ENCODE measurements at regions not wholly inside any gene's neighbourhood (a gene's known extent, or its start where the extent isn't known, plus 50 kb on each side); places are given as distances from the start of the nearest gene placed in this dataset.
"Not testable (repeated sequence)": the region's sequence is repeated elsewhere in the genome, so short reads cannot be mapped to it uniquely, and the experiment has no call there.

DNA sequence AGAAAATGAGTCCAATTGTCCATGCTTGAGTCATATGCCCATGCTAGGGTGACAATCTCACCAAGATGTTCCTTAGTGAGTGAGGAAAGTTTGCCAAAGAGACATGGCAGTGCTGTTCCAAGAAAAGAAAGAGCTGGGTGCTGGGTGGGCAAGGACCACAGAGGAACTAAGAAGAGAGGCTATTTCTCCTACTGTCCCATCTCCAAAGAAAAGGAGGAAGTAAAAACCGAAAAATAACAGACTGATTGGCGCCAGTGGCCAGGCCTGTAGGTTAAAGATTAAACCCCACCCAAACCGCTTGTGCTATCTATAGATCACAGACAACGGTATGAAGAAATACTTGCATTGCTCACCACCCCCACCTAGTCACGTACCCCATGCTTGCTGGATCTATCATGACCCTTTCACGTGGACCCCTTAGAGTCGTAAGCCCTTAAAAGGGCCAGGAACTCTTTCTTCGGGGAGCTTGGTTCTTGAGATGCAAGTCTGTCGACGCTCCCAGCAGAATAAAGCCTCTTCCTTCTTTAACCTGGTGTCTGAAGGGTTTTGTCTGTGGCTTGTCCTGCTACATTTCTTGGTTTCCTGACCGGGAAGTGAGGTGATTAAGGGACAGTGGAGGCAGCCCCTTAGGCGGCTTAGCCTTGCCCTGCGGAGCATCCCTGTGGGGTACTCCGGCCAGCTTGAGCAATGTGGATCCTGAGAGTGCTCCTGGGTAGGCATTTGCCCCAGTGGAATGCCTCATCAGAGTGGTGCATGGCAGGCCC lies 606.5 kb downstream of the UQCRFS1 start:
- no peak for ATAC-seq
- intact Hi-C loops (cut with DNase I): no loop called here
- no peak for DNase-seq

DNA sequence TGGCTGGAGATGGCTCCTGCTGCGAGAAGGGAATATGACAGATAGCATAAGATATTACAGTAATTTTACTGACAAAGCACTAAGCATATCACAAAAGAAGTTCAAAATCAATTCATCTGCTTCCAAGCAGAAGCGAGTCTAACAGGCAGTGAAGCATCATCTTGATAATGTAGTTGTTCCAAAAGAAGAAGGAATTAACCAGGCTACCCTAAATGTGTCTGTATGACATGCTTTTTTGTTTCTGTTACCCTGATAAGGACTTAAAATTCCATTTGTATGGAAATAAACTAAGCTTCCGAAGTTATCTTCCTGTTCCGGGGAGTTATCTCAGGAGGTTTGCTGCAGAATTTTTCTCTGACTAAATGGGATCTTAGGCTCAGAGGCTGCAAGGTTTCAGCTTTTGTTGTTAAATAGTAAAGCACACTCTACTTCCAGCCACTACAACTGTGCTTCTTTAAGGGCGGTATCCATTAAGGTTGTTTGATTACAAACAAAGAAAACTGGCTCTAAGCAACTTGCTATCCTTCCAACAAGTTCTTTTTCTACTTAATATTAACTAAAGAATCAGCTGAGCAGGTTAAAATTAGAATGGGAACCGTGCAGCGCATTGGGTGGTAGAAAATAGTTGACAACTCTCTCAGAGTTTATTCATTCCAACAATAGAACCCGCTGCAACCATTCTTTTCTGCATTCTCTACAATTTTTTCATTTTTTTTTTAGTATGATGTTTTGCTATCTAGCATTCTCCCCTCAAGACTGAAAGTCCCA lies 607.3 kb downstream of the UQCRFS1 start:
- intact Hi-C loops (cut with DNase I): no loop called here

DNA sequence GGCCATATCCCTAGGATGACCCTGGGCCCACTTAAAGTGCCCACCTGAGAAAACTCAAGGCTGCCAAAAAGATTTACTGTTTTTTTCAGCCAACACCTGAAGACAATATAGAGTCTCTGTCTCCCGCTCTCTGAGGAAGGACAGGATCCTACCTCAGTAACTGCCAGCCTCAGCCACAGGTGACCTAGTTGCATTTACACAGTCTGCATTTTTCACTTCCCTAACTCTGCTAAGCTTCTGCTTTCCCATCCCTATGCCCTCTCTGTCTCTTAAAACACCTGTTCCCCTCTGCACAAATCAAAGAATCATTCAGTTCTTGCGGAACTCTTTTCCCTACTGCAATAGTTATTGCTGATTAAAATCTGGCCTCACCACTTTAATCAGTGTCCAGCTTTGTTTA lies 609.5 kb downstream of the UQCRFS1 start:
- intact Hi-C loops (cut with DNase I): no loop called here
- DNase-seq: no peak
- no peak for ATAC-seq

More for the DNA sequence above, 607.3 kb downstream of the UQCRFS1 start:
- DNase-seq (no peak), ATAC-seq (no peak)

DNA sequence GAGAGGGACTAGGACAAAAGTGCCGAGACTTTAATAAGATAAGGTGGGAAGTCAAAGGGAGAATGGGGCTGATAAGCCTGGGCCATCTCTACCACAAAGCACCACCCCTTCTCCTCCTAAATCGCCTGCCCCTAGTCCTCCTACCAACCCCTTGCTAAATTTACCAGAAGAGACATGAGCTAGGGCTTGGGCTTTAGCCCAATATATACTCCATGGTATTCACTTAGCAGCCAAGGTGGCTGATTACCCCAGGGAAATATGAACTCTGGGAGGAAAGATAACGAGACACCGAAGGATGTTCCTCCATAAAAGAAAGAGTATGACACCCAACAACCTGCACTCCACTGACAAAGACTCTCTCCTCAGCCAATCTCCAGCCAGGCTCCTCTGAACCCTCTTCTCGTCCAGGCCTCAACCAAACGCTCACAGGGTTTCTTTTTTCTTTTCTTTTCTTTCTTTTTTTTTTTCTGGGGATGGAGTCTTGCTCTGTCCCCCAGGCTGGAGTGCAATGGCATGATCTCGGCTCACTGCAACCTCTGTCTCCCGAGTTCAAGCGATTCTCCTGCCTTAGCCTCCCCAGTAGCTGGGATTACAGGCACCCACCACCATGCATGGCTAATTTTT lies 610.2 kb downstream of the UQCRFS1 start:
- intact Hi-C loops (cut with DNase I): no loop called here
- ATAC-seq: no peak

DNA sequence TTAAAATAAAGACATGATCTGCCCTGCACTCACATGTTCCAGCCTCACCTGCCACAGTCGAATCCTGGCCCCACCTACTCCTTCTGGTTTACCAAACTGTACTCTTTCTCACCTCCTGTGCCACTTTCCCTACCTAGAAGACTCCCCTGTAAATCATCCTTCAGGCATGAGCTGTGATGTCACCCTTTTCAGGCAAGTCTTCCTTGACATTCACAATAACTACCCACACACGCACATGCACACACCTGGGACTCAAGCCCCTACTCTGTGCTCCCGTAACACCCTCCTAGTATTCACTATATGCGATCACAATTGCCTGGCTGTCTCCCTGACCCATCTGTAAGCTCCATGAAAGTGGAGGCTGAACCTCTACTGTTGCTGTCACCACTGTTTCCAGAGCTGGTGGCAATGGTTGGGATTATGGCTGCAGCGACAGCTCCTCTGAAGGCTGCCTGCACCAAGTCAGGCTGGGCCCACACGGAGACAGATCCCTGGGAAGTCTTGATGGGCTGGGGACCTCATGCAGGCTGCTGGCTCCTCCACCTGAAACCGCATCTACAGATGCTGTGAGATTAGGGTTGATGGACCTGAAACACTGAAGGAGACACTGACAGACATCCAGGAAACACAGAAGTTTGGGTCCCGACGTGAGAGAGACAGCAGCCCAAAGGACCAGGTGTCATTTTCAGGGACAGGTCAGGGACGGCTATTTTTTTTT lies 611.1 kb downstream of the UQCRFS1 start:
- no peak for ATAC-seq

More for the DNA sequence above, 610.2 kb downstream of the UQCRFS1 start:
- no peak for DNase-seq

DNA sequence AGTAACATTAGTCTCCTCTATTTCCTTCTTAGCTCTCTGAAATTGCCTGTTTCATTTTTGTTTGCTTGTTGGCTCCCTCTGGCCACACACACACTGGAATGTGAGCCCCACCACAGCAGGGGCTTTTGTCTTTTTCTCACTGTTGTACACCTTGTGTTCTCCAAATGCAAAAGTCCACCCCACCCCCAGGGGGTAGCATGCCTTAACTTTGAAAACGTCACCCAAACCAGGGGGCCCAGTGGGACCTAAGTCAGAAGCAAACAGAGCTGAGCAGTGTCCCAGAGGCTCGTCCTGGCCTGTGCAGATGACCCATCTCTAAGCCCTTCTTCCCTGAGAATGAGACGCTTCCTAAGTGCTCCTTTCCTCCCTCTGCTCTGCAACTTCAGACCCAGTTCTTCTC lies 614.1 kb downstream of the UQCRFS1 start:
- ATAC-seq (no peak), DNase-seq (no peak)
- intact Hi-C loops (cut with DNase I): no loop called here

More for the DNA sequence above, 611.1 kb downstream of the UQCRFS1 start:
- intact Hi-C loops (cut with DNase I): no loop called here
- no peak for DNase-seq

DNA sequence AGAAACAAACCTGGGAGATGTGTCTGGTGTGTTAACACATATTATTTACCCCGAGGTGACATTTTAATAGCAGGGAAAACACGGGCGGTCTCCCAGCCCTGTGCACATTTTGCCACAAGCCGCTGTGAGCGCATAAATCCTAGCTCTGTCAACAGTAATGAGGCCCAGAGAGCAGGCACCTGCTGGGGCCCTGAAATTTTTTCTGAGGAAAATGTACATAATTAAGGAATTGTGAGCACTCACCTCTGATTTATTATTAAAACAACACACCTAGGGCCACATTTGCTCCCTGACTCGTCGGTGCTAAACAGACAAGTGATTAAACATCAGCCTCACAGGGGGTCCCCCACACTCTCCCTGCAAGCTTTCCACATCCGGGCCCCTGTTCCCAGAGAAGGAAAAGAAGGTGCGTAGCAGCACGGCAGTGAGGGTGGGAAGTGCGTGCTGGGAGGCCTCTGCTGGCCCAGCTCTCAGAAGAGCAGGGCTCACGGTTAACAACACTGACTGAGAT lies 616.3 kb downstream of the UQCRFS1 start:
- no peak for ATAC-seq
- intact Hi-C loops (cut with DNase I): no loop called here
- no peak for DNase-seq

DNA sequence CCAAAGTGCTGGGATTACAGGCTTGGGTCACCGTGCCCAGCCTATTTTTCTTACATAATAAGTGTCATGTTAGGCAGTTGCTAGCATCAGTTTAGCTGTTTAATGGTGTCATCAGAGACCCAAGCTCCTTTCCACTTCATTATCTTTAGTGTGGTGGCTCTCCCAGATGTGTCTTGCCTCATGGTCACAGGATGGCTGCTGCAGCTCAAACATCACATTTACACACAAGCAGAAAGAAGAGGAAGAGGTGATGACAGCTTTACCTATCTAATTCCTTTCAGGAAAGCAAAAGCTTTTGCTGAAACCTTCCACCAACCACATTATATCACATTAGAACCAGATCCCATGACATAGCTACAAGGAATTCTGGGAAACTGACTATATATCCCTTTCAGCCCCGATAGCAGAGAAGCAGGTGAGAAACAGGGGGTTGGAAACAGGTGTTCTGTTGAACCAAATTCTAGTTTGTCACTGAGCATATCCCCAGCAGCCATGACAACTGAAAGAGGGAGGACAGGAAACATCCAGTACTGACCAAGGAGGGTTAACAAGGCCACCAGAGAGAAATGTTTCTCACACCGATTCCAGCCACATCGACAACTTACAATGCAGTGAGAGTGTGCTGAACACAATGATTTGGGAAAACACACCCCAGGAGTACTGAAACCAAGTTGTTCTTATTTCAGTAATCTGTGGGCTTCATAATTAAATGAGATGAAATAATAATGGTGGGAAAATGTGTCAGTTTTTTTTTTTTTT lies 617.0 kb downstream of the UQCRFS1 start:
- no peak for ATAC-seq
- intact Hi-C loops (cut with DNase I): no loop called here

DNA sequence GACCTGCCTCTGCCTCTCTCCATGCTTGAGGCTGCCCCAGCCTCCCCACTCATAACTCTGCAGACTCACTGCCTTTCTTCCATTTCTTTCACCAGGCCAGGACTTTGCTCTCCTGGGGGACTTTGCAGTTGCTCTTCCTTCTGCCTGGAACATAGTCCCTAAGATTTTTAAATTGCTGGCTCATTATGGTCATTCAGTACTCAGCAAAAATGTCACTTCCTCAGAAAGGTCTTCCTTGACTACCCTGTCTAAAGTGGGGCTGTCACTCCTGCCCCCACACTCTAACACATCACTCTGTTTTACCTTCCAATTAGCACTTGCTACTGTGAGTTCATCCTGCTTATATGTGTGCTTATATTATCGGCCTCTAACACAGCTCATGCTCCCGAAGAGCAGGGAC lies 618.2 kb downstream of the UQCRFS1 start:
- DNase-seq (no peak), ATAC-seq (no peak)
- intact Hi-C loops (cut with DNase I): no loop called here

More for the DNA sequence above, 617.0 kb downstream of the UQCRFS1 start:
- DNase-seq: no peak

DNA sequence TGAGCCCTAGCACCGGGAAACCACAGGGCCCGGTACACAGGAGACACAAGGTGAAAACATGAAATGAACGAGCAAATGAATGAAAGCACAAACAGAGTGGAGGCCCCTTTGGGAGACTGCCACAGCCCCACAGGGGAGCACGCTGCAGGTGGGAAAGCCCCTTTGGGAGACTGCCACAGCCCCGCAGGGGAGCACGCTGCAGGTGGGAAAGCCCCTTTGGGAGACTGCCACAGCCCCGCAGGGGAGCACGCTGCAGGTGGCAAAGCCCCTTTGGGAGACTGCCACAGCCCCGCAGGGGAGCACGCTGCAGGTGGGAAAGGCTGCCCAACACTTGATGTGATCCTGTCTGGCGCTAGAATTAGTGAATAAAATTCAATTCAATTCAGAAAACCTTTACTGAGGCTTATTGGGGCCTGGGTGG lies 623.0 kb downstream of the UQCRFS1 start:
- intact Hi-C loops (cut with DNase I); DNase-seq; ATAC-seq: not testable (repeated sequence)

DNA sequence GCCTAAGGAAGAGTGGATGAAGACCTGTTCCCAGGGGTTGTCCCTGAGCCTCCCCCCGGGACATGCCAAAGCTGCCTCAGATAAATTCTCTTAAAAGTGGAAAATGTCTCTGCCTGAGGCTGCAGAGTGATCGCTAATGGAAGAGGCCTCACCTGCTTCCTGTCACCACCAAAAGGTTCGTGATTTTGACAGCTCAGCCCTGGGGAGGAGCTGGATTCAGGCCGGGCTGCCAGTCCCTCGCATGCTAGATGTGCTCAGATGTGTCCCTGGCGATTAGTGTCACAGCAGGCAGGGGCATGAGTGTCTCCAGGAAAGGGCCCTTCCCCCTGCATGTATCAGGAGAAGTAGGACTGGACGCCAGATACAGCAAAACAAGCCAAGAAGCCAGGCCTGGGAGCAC lies 626.5 kb downstream of the UQCRFS1 start:
- intact Hi-C loops (cut with DNase I): no loop called here
- DNase-seq (no peak), ATAC-seq (no peak)

DNA sequence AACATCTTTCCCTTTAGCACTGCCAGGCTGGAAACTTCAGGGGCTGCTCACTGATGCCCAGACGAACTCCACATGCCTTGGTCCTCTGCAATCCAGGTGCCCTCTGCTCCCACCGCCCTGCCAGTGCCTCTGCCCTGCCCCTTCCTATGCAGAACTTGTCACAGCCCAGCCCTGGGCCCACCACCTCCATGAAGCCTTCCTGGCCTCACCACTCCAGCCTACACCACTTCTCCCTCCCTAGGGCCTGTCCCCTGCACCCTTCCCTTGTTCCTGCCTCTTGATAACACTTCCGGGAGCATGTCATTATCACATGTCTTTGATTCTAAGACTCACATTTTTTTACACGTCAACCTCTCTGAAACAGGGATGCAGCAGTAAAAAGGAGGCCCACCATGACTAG lies 627.2 kb downstream of the UQCRFS1 start:
- intact Hi-C loops (cut with DNase I): no loop called here
- ATAC-seq (no peak), DNase-seq (no peak)

DNA sequence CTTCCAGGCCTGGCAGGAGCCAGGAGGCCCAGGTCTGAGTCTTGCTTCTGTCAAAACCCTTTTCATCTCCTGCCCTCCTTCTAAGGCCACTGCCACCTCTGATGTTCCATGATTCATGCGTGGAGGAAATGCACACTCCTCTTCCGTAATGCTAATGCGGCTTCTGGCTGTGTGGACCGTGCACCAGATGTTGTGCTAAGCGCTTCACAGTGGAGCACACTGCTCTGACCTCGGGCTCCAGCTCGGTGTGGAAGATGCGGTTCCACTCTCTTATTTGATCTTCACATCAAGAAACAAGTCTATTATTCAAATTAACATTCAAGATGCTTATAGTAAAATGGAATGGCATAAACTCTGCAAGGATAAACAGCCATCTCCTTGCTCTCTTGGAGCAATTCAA lies 629.2 kb downstream of the UQCRFS1 start:
- DNase-seq (no peak), ATAC-seq (no peak)
- intact Hi-C loops (cut with DNase I): no loop called here

DNA sequence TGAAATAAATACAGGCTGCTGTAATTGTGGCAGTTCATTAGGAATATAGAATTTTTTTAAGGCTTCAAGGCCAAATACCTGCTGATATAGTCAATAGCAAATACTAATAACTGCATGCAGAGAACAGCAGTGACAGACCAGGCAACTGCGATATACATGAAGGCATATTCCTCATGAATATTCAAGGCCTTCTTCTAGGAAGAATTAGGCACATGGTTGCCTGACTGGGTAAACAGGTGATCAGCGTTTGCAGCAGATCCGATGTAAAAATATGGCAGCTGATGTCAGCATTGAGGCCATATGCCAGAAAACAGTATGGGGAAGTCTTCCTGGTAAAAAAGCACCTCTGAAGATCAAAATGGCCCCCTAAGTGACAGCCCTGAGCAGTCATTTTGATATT lies 629.7 kb downstream of the UQCRFS1 start:
- DNase-seq (no peak), ATAC-seq (no peak)
- intact Hi-C loops (cut with DNase I): no loop called here

DNA sequence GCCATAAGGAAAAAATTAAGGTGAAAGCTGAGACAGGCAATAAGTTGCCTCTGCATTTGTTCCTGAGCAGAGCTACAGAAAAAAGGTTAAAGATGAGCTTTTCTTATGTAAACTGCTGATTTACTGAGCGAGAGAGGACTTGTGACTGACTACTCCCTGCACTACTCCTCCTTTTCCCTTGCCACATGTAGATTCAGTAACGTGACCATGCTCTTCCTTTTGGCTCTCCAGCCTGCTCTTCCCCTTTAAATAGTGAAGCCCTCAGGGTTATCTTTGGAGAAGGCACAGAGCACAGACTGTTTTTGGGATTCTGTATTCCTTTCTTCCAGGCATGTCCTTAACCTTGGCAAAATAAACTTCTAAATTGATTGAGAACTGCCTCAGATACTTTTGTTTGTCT lies 630.2 kb downstream of the UQCRFS1 start:
- DNase-seq (no peak), ATAC-seq (no peak)
- intact Hi-C loops (cut with DNase I): no loop called here

DNA sequence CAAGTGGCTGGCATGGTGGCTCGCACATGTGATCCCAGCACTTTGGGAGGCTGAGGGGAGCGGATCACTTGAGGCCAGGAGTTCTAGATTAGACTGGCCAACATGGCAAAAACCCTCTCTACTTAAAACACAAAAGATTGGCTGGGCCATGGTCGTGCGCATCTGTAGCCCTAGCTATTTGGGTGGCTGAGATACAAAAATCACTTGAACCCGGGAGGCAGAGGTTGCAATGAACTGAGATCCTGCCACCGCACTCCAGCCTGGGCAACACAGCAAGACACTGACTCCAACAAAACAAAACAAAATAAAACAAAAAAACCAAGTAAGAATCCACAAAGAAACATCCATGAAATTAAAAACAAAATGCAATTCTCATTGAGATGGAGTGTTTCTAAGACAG lies 630.6 kb downstream of the UQCRFS1 start:
- DNase-seq: no peak
- intact Hi-C loops (cut with DNase I): no loop called here
- ATAC-seq: no peak

DNA sequence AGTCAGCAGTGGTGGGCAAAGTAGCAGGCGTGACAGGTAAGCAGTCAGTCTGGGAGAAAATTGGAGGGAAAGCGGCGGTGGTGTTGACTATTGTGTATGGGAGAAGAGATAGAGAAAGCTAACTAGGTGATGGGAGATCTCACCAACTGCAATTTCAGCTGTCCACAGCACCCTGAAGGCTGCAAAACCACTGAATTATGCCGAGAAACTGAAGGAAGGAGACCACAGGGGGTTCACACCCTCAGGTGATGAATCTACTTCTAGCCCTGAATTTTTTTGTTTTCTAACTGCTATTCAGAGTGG lies 631.5 kb downstream of the UQCRFS1 start:
- intact Hi-C loops (cut with DNase I): no loop called here
- DNase-seq: no peak
- ATAC-seq: no peak

DNA sequence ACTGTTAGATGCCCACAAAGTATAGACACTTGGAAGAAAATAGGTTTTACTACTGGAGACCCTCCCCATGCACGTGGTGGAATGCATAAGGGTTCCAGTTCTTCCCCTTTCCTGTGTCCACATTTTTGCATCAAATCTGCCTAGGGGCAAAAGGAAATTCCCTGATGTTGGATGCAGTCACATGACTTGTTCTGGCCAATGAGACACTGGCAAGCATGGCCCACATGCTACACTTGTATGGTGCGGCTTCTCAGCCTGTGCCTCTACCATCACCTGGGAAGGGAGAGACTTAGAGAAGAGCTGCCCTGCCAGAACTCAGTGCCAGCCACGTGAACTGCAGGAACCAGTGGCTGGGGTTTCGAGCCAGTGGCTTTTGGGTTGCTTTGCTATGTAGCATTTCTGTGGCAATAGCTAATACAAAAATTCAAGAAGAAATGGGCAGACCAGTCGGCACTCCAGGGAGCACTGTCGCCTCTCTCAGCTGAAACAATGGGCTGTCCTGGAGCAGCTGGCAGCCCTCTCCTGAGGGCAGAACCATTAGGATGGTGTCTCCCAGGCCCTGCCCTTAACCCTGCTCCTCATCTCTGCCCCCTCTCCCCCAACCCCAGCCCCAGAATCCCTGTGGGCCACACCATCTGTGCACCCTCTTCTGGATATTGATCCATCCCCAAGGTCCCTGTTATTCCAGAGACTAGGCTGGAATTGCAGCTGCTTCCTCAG lies 634.0 kb downstream of the UQCRFS1 start:
- ATAC-seq (no peak), DNase-seq (no peak)
- intact Hi-C loops (cut with DNase I): no loop called here
